GM19351 (cell line): ENCODE measurements at regions not wholly inside any gene's neighbourhood (a gene's known extent, or its start where the extent isn't known, plus 50 kb on each side); places are given as distances from the start of the nearest gene placed in this dataset.
"Not testable (repeated sequence)": the region's sequence is repeated elsewhere in the genome, so short reads cannot be mapped to it uniquely, and the experiment has no call there.

Experiments used
- ATAC-seq: cut with Tn5 transposase; IDR thresholded peaks from one replicate; pipeline ENCODE4 v1.9.1; 2021; ENCODE audit warnings: mild to moderate bottlenecking, moderate library complexity; ENCODE audit not compliant: unreplicated experiment

- no peak for ATAC-seq
These were observed 677.5 kb downstream of the RAPGEF2 start for GRCh38 chr4:159780196-159780922.

GRCh38 chr4:159787901-159788300 lies 685.0 kb downstream of the RAPGEF2 start:
- ATAC-seq = no peak

- ATAC-seq = no peak
These were observed 688.5 kb downstream of the RAPGEF2 start for GRCh38 chr4:159791334-159791733.

- ATAC-seq = not testable (repeated sequence)
These were observed 701.7 kb downstream of the RAPGEF2 start for GRCh38 chr4:159804592-159804991.

GRCh38 chr4:159823743-159824142 lies 720.9 kb downstream of the RAPGEF2 start:
- no peak for ATAC-seq

GRCh38 chr4:159828687-159829086 lies 725.8 kb downstream of the RAPGEF2 start:
- ATAC-seq = no peak

GRCh38 chr4:159829184-159829583 lies 726.3 kb downstream of the RAPGEF2 start:
- ATAC-seq = no peak

- no peak for ATAC-seq
These were observed 734.2 kb downstream of the RAPGEF2 start for GRCh38 chr4:159837071-159837470.

- no peak for ATAC-seq
These were observed 752.9 kb downstream of the RAPGEF2 start for GRCh38 chr4:159855731-159856130.

- ATAC-seq = no peak
These were observed 753.6 kb downstream of the RAPGEF2 start for GRCh38 chr4:159856451-159856850.

GRCh38 chr4:159859656-159860148 lies 756.8 kb downstream of the RAPGEF2 start:
- ATAC-seq = no peak

GRCh38 chr4:159860945-159861344 lies 758.1 kb downstream of the RAPGEF2 start:
- no peak for ATAC-seq

GRCh38 chr4:159864337-159864736 lies 761.5 kb downstream of the RAPGEF2 start:
- ATAC-seq = no peak

- ATAC-seq = no peak
These were observed 764.8 kb downstream of the RAPGEF2 start for GRCh38 chr4:159867673-159868072.

GRCh38 chr4:159868936-159869335 lies 766.1 kb downstream of the RAPGEF2 start:
- ATAC-seq = not testable (repeated sequence)

GRCh38 chr4:159871141-159871540 lies 768.3 kb downstream of the RAPGEF2 start:
- ATAC-seq = no peak

- ATAC-seq = no peak
These were observed 778.3 kb downstream of the RAPGEF2 start for GRCh38 chr4:159881158-159881557.

GRCh38 chr4:159884989-159885388 lies 782.1 kb downstream of the RAPGEF2 start:
- no peak for ATAC-seq

GRCh38 chr4:159899596-159899995 lies 796.7 kb downstream of the RAPGEF2 start:
- no peak for ATAC-seq

GRCh38 chr4:159900562-159900961 lies 797.7 kb downstream of the RAPGEF2 start:
- no peak for ATAC-seq

GRCh38 chr4:159902648-159903047 lies 799.8 kb downstream of the RAPGEF2 start:
- ATAC-seq = no peak

GRCh38 chr4:159904906-159905305 lies 802.0 kb downstream of the RAPGEF2 start:
- no peak for ATAC-seq

- no peak for ATAC-seq
These were observed 803.2 kb downstream of the RAPGEF2 start for GRCh38 chr4:159906051-159906450.
